ENCODE measurements at regions not wholly inside any gene's neighbourhood (a gene's known extent, or its start where the extent isn't known, plus 50 kb on each side); places are given as distances from the start of the nearest gene placed in this dataset.
"Not testable (repeated sequence)": the region's sequence is repeated elsewhere in the genome, so short reads cannot be mapped to it uniquely, and the experiment has no call there.

DNA sequence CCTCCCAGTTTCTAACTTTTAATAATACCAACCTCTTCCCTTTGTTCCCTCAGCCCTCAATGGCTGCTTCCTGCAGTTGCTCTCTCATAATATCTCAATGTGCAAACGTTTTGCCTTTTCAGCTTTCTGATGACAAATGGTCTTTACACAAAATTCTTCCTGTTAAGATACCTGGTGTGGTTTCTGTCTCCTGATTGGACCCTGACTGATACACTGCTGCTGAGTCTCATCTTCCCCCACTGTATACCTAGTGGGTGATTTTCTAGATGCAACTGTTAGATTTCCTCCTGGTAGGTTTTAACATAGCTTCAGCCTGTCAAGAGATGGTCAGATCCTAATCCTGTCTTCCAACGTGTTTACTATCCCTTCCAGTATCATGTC, 147.9 kb upstream of the TOP1 start:
- DNase-seq (ENCODE audit: extremely low spot score, insufficient read length, low read depth): no peak
- no peak for FAIRE-seq

DNA sequence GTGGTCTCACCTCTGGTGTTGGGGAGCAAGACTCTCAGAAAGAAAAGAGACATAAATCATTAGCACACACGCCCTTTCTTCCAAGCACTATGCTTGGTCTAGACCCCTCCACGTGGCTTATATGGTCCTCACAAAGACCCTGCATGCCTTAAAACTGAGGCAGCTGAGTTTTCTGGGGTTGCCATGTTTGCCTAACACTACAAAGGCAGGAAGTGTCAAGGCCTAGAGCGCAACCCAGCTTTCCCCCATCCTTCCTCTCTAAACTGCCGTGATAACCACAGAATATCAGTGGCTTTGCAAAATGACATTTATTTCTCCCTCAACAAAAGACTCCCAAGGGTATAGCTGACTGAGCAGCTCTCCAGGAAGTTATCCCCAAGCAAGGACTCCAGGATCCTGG, 146.5 kb upstream of the TOP1 start:
- FAIRE-seq: no peak
- DNase-seq (ENCODE audit: extremely low spot score, insufficient read length, low read depth): no peak

DNA sequence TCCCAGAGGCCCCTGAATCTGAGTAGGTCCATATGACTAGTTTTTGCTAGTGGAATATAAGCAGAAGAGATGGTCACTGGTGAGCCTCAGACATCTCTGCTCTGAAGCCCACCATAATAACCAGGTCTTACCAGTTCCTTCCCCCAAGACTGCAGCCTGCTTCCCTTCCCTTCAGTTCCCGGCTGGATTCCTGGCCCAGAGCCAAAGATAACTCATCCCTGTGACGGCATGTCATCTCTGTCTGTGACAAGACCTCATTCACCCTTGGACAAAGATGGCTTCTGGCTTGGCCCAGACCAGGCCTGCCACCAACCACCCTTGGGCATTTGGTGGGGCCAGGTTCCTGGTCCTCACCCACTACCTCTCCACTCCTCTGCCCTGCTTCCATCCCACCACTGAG, 145.5 kb upstream of the TOP1 start:
- DNase-seq (ENCODE audit: extremely low spot score, insufficient read length, low read depth) (no peak), FAIRE-seq (no peak)

DNA sequence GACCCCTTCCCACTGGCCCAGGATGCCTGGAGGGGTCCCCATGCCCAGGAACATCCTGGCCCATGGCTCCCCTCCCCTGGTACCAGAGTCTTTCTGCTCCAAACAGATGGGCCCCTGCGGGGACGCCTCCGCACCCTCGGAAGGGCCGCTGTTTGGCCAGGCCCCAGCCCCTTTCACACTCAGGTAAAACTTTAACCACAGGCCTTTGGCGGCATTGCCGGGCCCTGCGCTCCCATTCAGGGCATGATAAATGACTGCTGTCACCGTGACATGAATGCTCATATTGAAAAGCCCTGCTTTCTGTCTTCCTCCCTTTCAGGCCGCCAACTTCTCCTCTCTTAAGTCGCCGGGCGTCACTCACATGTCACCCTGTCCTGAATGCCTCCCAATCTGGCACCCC, 141.5 kb upstream of the TOP1 start:
- DNase-seq (ENCODE audit: extremely low spot score, insufficient read length, low read depth) (no peak), FAIRE-seq (no peak)

DNA sequence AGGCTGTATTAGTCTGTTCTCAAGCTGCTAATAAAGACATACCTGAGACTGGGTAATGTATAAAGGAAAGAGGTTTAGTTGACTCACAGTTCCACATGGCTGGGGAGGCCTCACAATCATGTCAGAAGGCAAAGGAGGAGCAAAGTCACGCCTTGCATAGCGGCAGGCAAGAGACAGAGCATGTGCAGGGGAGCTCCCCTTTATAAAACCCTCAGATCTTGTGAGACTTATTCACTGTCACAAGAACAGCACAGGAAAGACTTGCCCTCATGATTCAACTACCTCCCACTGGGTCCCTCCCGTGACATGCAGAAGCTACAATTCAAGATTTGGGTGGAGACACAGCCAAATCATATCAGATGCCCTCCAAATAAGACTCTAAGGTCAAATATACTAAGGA, 139.4 kb upstream of the TOP1 start:
- DNase-seq (ENCODE audit: extremely low spot score, insufficient read length, low read depth); FAIRE-seq: not testable (repeated sequence)

DNA sequence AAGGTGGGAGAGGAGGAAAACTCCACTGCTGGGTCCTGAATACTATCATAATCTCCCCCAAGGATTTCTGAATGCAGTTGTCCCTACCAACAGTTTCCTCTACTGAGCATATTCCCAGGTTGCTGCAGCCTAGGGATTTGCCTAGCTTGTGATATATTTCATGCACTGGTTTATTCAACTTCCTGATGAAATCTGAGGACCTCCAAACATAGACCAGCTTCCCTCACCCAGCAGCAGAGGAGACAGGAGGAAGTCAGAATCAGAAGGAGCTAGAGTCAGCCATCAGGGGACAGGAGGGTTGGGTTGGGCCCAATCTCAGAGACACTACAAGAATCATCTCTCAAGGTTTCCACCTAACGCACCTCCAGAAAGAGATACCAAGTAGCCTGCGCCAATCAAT, 138.4 kb upstream of the TOP1 start:
- no peak for FAIRE-seq
- DNase-seq (ENCODE audit: extremely low spot score, insufficient read length, low read depth): no peak

DNA sequence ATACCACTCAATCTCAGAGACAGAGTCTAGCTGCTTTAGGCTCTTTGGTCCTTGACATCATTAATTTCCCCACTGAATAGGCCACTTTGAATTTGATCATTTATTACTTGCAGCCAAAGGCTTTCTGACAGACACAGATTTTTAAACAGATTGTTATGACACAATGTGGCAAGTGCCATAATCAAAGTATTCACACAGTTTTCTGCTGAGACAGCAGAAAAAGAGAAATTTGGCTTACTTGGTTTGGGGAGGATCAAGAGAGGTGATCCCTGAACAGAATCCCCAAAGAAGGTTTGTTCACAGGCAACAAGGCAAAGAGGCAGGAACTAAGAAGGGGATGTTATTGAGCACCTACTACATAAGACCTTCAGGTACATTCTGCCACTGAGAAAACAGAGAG, 138.0 kb upstream of the TOP1 start:
- no peak for FAIRE-seq
- DNase-seq (ENCODE audit: extremely low spot score, insufficient read length, low read depth): no peak

DNA sequence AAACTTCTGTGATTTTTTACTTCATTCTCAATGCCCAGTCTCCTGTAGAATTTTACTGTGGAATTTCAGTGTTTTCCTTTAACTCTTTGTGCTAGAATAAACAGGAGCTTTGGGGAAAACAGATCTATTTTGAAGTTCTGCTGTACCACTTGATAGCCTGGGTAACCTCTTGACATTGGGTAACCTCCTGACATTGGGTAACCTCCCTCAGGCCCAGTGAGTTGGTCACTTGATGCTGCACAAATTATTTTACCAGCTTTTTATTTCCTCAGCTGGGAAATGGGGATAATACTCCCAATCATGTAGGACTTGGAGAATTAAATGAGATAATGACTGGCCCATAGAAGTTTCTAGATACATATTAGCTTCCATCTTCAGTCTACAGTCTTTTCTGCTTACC, 137.3 kb upstream of the TOP1 start:
- DNase-seq (ENCODE audit: extremely low spot score, insufficient read length, low read depth): no peak
- FAIRE-seq: no peak

DNA sequence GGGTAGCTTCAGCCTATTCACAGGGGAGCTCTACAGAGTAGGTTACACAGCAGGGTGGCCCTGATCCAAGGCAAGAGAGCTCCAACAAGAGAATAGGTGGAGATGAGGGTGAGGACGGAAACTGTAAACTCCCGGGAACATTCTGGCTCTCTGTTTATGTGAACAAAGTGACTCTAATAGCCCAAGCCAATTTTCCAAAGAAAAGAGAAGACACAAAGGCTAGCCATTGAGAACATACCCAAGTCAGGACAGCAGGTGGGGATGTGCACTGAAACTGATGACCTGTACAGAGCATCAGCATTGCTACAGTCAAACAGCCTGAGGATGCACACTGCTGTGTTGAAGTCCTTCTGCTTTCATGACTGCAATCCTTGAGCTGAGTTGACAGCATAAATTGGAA, 136.0 kb upstream of the TOP1 start:
- DNase-seq (ENCODE audit: extremely low spot score, insufficient read length, low read depth): no peak
- FAIRE-seq: no peak

DNA sequence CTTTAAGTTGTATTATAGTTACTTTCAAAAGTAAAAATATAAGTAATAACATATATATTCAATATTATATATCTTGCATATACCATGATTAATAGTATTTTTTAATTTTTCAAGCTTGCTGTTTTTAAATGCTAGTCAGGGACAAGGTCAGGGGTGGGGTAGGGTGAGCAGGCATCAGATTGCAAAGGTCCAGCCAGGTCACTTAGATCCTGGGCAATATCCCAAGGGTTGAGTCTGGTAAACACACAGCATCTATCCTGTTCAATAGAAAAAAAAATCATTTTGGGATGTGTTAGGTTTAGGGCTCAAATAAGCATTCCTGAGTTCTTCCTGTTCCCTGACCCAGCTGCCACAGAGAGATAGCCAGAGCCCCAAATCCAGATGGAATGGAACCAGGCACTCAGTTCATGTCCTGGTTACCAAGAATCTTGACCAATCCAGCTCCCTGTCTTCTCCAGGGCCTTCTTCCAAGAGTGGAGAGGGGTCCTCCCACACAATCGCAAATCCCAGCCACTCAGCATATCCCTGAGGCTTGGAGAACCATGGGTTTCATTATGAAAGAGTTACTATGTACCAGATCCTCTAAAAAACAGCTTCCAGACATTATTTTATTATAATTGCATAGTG, 134.9 kb upstream of the TOP1 start:
- DNase-seq (ENCODE audit: extremely low spot score, insufficient read length, low read depth): no peak
- no peak for FAIRE-seq

DNA sequence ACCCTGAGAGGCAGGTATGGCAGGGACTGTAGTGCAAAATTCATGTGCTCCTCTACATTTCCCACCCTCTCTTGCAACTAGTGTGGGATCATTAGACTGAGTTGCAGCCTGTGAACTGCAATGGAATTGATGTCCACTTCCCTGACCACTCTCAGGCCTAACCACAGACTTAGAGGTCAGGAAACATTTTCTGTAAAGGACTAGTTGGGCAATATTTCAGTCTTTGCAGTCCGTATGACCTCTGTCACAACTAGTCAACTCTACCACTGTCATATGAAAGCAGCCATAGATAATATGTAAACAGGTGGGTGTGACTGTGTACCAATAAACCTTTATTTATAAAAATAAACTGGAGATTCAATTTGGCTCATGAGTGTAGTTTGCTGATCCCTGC, 134.4 kb upstream of the TOP1 start:
- DNase-seq (ENCODE audit: extremely low spot score, insufficient read length, low read depth) (no peak), FAIRE-seq (no peak)

DNA sequence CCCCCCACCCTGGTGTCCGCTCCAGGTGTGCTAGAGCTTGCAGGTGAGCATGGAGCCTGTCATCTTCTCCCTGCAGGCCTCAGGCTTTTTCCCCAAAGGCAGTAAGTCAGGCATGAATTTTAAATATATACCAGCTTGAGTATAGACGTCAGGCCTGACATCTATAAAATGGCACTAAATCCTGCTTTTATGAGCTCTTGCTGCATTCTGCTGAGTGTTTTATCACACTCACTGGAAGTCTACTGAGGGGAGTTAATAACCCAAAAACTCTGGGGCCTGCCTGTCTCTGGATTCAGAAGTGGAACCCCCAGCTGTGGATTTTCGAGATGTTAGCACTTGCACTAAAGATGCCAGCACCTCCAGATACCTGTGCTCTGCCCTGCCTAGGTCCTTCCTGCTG, 133.4 kb upstream of the TOP1 start:
- no peak for FAIRE-seq
- no peak for DNase-seq (ENCODE audit: extremely low spot score, insufficient read length, low read depth)

DNA sequence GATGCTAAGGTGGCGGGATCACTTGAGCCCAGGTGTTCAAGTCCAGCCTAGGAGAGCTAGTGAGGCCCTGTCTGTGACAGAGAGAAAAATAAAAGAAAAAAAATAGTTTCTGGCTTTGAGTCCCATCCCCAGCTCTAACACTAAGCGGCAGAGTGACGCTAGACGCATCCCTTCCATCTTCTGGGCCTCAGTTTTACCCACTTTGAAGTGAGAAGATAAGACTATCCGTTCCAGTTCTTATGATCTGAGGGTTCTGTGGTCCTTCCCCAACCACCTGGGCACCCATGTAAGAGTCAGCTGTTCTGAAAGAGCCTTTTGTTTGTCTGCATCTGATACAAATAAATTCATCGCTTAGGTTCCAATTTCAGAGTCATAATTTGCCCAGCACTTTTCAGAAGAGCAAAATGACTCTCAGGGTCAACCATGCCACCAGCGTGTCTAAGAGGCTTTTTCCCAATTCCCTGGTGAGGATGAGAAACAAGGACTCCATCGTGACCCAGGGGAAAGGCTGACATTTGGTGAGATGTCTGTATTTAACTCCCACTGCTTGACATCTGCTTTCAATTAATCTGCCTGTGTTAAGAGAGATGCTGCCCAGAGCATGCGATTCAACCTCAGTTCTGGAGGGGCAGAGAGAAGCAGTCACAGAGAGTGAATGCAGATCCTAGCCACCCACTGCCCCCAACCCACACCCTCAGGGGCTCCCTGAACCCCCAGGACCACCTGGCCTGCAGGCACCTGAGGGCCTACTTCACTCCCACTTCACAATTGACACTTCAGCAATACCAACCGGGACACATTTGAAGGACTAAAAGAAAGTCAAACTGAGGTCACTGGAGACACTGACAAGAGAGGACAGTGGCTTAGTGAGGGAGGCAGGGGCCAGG, 131.6 kb upstream of the TOP1 start:
- no peak for DNase-seq (ENCODE audit: extremely low spot score, insufficient read length, low read depth)
- no peak for FAIRE-seq

DNA sequence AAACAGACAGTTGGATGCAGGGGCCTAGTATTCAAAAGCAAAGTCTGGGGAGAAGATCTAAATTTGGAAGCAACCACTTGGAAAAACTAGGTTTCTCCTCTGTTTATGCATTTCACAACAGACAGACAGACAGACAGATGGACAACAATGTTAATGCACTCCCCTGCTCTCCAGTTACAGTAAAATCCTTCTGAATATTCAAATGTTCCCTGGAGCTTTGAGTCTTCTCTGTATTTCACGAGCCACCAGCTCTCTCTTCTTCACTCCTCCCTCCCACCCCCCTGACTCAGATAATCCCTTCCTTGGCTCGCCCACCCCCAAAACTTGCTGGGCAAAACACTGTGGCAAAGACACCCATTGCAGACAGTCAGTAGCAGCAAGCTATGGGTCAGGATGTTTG, 129.3 kb upstream of the TOP1 start:
- FAIRE-seq: no peak

DNA sequence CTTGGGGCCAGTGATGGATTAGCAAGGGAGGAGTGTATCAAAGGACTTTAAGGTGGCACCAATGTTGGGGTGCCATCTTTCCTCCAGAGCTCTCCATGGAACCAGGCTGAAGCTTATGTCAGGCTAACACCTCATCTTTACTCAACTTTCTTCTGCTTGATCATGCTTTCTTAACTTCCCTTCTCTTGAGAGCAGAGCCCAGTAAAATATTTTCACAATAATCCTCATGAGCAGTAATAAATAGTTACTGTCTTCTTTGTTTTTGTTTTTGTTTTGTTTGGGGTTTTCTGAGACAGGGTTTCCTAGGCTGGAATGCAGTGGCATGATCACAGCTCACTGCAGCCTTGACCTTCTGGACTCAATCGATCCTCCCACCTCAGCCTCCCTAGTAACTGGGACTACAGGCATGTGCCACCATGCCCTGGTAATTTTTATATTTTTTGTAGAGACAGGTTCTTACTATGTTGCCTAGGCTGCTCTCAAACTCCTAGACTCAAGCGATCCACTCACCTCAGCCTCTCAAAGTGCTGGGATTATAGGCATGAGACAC, 127.9 kb upstream of the TOP1 start:
- FAIRE-seq (no peak), DNase-seq (ENCODE audit: extremely low spot score, insufficient read length, low read depth) (no peak)

More for the DNA sequence above, 129.3 kb upstream of the TOP1 start:
- DNase-seq (ENCODE audit: extremely low spot score, insufficient read length, low read depth): no peak

DNA sequence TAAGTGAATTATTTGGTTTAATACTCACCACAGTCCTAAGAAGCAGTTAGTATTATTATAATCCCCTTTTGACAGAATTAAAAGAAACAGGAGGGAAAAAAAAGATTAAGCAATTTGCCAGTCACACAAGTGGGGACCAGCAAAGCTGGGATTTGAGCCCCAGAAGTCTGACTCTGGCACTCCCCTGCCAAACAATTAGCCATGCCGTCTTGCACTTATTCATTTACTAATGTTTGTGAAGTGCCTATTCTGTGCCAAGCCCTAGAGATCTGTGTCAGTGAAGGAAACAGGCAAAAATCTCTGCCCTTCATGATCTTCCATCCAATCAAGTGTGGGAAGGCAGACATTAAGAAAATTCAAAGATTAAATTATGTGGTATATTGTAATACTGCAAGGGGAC, 126.0 kb upstream of the TOP1 start:
- DNase-seq (ENCODE audit: extremely low spot score, insufficient read length, low read depth) (no peak), FAIRE-seq (no peak)

DNA sequence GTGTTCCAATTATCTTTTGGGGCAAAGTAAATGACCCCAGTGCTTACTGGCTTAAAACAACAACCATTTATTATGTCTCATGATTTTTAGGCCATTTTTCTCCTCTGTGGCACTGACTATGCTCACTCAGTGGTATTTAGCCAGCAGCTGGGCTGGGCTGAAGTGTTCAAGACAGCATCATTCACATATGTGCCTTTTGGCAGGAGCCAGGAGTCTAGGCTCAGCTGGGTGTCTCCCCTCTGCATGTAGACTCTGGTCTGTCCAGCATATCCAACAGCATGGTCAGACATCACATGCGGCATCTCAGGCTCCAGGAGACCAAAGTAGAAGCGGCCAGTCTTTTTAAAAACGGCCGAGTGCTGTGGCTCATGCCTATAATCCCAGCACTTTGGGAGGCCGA, 120.3 kb upstream of the TOP1 start:
- FAIRE-seq: no peak
- DNase-seq (ENCODE audit: extremely low spot score, insufficient read length, low read depth): no peak

DNA sequence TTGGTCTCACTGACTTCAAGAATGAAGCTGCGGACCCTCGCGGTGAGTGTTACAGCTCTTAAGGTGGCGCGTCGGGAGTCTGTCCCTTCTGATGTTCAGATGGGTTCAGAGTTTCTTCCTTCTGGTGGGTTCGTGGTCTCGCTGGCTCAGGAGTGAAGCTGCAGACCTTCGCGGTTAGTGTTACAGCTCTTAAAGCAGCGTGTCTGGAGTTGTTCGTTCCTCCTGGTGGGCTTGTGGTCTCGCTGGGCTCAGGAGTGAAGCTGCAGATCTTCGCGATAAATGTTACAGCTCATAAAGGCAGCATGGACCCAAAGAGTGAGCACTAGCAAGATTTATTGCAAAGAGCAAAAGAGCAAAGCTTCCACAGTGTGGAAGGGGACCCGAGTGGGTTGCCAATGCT, 119.1 kb upstream of the TOP1 start:
- FAIRE-seq; DNase-seq (ENCODE audit: extremely low spot score, insufficient read length, low read depth): not testable (repeated sequence)

DNA sequence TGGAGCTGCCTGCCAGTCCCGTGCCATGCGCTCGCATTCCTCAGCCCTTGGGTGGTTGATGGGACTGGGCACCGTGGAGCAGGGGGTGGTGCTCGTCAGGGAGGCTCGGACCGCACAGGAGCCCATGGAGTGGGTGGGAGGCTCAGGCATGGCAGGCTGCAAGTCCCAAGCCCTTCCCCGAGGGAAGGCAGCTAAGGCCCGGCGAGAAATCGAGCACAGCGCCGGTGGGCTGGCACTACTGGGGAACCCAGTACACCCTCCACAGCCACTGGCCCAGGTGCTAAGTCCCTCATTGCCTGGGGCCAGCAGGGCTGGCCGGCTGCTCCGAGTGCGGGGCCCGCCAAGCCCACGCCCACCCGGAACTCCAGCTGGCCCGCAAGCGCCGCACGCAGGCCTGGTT, 118.2 kb upstream of the TOP1 start:
- not testable (repeated sequence) for FAIRE-seq; DNase-seq (ENCODE audit: extremely low spot score, insufficient read length, low read depth)

DNA sequence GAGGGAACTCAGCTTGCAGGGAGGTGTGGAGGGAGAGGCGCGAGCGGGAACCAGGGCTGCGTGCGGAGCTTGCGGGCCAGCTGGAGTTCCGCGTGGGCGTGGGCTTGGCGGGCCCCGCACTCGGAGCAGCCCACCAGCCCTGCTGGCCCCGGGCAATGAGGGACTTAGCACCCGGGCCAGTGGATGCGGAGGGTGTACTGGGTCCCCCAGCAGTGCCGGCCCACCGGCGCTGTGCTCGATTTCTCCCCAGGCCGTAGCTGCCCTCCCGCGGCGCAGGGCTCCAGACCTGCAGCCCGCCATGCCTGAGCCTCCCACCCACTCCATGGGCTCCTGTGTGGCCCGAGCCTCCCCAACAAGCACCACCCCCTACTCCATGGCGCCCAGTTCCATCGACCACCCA, 117.5 kb upstream of the TOP1 start:
- not testable (repeated sequence) for FAIRE-seq; DNase-seq (ENCODE audit: extremely low spot score, insufficient read length, low read depth)

Measured in GM18507 (cell line).